HepG2 (cell line): ENCODE measurements at regions not wholly inside any gene's neighbourhood (a gene's known extent, or its start where the extent isn't known, plus 50 kb on each side); places are given as distances from the start of the nearest gene placed in this dataset.

Experiments used
- ARID5B ChIP-seq: IDR thresholded peaks from 2 replicates; pipeline ENCODE4 v1.4.0; 2020; ENCODE audit warnings: mild to moderate bottlenecking, missing genetic modification reagents
- EEA1 ChIP-seq: sonication (generic); formaldehyde crosslinking; IDR thresholded peaks from 2 replicates; pipeline ENCODE4 v1.5.1; 2020; ENCODE audit warnings: mild to moderate bottlenecking, missing genetic modification reagents, borderline replicate concordance
- HMGXB4 ChIP-seq, 2 experiments: sonication (generic) in 1 of 2; formaldehyde crosslinking in 1 of 2; IDR thresholded peaks; 2 replicates each; pipeline versions ENCODE4 v1.4.0 to v1.6.1; 2018 to 2020; ENCODE audit warnings: missing genetic modification reagents in 2 of 2, borderline replicate concordance in 1 of 2, low read depth in 1 of 2, mild to moderate bottlenecking in 1 of 2, missing biosample characterization in 1 of 2
- POGZ ChIP-seq: sonication (generic); formaldehyde crosslinking; IDR thresholded peaks from 2 replicates; pipeline ENCODE4 v1.4.0; 2020; ENCODE audit warnings: mild to moderate bottlenecking, missing genetic modification reagents
- POLR2AphosphoS5 ChIP-seq: IDR thresholded peaks from 2 replicates; pipeline ENCODE4 v1.6.1; 2012; ENCODE audit warnings: low read depth, low read length
- SALL1 ChIP-seq: sonication (generic); formaldehyde crosslinking; IDR thresholded peaks from 2 replicates; pipeline ENCODE4 v1.8.0; 2022; ENCODE audit warnings: mild to moderate bottlenecking, missing genetic modification reagents
- ZBTB34 ChIP-seq: sonication (generic); formaldehyde crosslinking; IDR thresholded peaks from 2 replicates; pipeline ENCODE4 v1.8.0; 2022; ENCODE audit warnings: mild to moderate bottlenecking, missing genetic modification reagents
- ZFP1 ChIP-seq: IDR thresholded peaks from 2 replicates; pipeline ENCODE4 v1.6.1; 2016
- ZFY ChIP-seq: sonication (generic); formaldehyde crosslinking; IDR thresholded peaks from 2 replicates; pipeline ENCODE4 v1.4.0; 2020; ENCODE audit warnings: missing genetic modification reagents
- ZNF205 ChIP-seq: IDR thresholded peaks from 2 replicates; pipeline ENCODE4 v1.6.1; 2018; ENCODE audit warnings: missing biosample characterization, missing genetic modification reagents
- ZNF570 ChIP-seq: sonication (generic); formaldehyde crosslinking; IDR thresholded peaks from 2 replicates; pipeline ENCODE4 v1.4.0; 2020; ENCODE audit warnings: mild to moderate bottlenecking, missing genetic modification reagents, borderline replicate concordance
- ZNF772 ChIP-seq: sonication (generic); formaldehyde crosslinking; IDR thresholded peaks from 2 replicates; pipeline ENCODE4 v1.5.0; 2020; ENCODE audit warnings: mild to moderate bottlenecking, missing genetic modification reagents
- ZSCAN30 ChIP-seq: sonication (generic); formaldehyde crosslinking; IDR thresholded peaks from 2 replicates; pipeline ENCODE4 v1.5.0; 2020; ENCODE audit warnings: mild to moderate bottlenecking, missing genetic modification reagents

GRCh38 chr18:57974585-57975265 lies 69.3 kb upstream of the NEDD4L start (continued):
- TF ChIP-seq HMGXB4 (CRISPR knock-in tag; IDR thresholded peaks at IDR 0.05; ENCODE audit: borderline replicate concordance in 1 of 2, low read depth in 1 of 2) (no peak), ZBTB34 (CRISPR knock-in tag) (no peak), ZSCAN30 (CRISPR knock-in tag) (no peak), ZFY (CRISPR knock-in tag) (no peak), ZNF570 (CRISPR knock-in tag) (no peak), POLR2AphosphoS5 (no peak), EEA1 (no peak), ZNF772 (CRISPR knock-in tag) (no peak), ZNF205 (CRISPR knock-in tag) (no peak), SALL1 (peak; percentile 53), ZFP1 (no peak), POGZ (CRISPR knock-in tag) (0 out of 2 replicates have a peak, but pooled peaks have one; percentile 10), ARID5B (CRISPR knock-in tag) (no peak)
